ENCODE measurements at regions not wholly inside any gene's neighbourhood (a gene's known extent, or its start where the extent isn't known, plus 50 kb on each side); places are given as distances from the start of the nearest gene placed in this dataset.

DNA sequence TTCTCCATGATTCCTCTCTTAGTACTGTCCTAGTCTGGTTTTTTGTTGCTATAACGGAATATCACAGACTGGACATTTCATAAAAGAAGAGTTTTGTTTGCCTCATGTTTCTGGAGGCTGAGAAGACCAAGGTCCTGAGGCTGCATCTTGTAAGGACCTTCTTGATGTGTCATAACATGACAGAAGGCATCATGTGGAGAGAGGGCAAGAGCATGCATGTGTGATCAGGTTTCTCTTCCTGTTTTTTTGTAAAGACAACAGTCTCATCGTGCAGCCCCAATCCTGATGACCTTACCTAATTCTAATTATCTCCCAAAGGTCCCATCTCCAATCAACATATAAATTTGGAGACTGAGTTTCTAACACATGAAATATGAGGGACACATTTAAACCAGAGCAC is 108.4 kb downstream of the MSX2 start:
- TF ChIP-seq ZC3H10 (CRISPR knock-in tag; IDR thresholded peaks at IDR 0.05) (no peak), ZNF70 (CRISPR knock-in tag; IDR thresholded peaks at IDR 0.05) (no peak), ISL1 (CRISPR knock-in tag; IDR thresholded peaks at IDR 0.05) (no peak), ZNF8 (CRISPR knock-in tag; IDR thresholded peaks at IDR 0.05) (no peak)

GRCh38 chr5:174832025-174832424 is 107.6 kb downstream of the MSX2 start:
- no peak for ATAC-seq
- TF ChIP-seq SNAI2 (CRISPR knock-in tag; IDR thresholded peaks at IDR 0.05) = no peak

More for the DNA sequence above, 108.4 kb downstream of the MSX2 start:
- no peak for ATAC-seq

DNA sequence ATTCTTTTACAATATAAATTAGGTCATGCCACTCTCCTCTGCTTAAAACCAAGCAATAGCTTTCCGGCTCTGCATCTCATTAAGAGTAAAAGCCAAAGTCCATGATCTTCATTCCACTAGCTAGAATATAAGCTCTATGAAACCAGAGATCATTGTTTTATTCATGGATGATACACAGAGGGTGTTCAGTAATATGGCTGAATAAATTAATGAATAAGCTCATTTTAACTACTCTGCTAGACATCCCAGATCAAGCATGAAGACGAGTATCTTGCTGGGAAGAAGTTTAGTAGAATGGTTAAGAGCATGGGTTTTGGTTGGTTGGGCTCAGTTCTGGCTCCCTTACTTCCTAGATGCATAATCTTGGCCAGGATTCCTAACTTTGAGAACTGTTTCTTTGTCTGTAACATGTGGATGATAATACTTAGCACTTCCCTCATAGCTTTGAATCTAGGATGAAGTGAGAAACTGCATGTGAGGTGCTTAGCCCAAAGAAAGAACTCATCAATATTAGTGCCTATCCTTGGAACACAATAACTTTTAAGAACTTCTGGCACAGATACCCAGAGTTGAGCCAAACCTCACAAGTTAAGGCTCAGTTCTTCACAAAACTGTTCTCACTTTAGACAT is 106.8 kb downstream of the MSX2 start:
- no peak for ATAC-seq
- TF ChIP-seq PPARA (CRISPR knock-in tag; IDR thresholded peaks at IDR 0.05; ENCODE audit: borderline replicate concordance) (no peak), CSDC2 (CRISPR knock-in tag; IDR thresholded peaks at IDR 0.05) (no peak), POU6F1 (CRISPR knock-in tag; IDR thresholded peaks at IDR 0.05; ENCODE audit: borderline replicate concordance, low read depth) (no peak), ISL1 (CRISPR knock-in tag; IDR thresholded peaks at IDR 0.05) (no peak), ZNF8 (CRISPR knock-in tag; IDR thresholded peaks at IDR 0.05) (no peak), OSR1 (CRISPR knock-in tag; IDR thresholded peaks at IDR 0.05) (no peak), BACH2 (CRISPR knock-in tag; IDR thresholded peaks at IDR 0.05; ENCODE audit: borderline replicate concordance) (no peak), TOX (CRISPR knock-in tag; IDR thresholded peaks at IDR 0.05; ENCODE audit: borderline replicate concordance) (no peak), CREB5 (CRISPR knock-in tag; IDR thresholded peaks at IDR 0.05; ENCODE audit: low read depth) (no peak), ZC3H10 (CRISPR knock-in tag; IDR thresholded peaks at IDR 0.05) (no peak), ZFP3 (CRISPR knock-in tag; IDR thresholded peaks at IDR 0.05) (no peak), RARB (CRISPR knock-in tag; IDR thresholded peaks at IDR 0.05) (no peak), GLIS3 (CRISPR knock-in tag; IDR thresholded peaks at IDR 0.05) (no peak), SNAI2 (CRISPR knock-in tag; IDR thresholded peaks at IDR 0.05) (no peak), ESRRG (CRISPR knock-in tag; IDR thresholded peaks at IDR 0.05) (no peak)
- TF ChIP-seq, protein P1, sequence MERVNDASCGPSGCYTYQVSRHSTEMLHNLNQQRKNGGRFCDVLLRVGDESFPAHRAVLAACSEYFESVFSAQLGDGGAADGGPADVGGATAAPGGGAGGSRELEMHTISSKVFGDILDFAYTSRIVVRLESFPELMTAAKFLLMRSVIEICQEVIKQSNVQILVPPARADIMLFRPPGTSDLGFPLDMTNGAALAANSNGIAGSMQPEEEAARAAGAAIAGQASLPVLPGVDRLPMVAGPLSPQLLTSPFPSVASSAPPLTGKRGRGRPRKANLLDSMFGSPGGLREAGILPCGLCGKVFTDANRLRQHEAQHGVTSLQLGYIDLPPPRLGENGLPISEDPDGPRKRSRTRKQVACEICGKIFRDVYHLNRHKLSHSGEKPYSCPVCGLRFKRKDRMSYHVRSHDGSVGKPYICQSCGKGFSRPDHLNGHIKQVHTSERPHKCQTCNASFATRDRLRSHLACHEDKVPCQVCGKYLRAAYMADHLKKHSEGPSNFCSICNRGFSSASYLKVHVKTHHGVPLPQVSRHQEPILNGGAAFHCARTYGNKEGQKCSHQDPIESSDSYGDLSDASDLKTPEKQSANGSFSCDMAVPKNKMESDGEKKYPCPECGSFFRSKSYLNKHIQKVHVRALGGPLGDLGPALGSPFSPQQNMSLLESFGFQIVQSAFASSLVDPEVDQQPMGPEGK (CRISPR knock-in tag; IDR thresholded peaks at IDR 0.05; ENCODE audit: borderline replicate concordance) = no peak

DNA sequence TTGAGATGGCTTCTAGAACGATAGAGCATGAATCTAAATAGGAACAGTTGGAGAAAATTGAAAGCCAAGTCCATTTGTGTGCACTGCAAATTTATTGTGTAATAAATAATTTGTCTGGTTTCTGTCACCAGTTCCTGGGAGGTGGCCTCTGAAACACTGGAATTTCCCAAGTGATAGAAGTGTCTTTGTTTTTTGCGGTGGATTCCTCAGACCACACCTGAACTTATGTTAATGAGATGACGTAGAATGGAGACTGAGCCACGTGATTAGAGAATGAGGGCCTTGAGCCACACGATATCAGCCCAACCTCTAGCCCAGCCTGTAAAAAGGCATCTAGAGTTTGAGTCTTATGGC is 105.1 kb downstream of the MSX2 start:
- no peak for TF ChIP-seq ISL1 (CRISPR knock-in tag; IDR thresholded peaks at IDR 0.05)
- TF ChIP-seq, protein P2, sequence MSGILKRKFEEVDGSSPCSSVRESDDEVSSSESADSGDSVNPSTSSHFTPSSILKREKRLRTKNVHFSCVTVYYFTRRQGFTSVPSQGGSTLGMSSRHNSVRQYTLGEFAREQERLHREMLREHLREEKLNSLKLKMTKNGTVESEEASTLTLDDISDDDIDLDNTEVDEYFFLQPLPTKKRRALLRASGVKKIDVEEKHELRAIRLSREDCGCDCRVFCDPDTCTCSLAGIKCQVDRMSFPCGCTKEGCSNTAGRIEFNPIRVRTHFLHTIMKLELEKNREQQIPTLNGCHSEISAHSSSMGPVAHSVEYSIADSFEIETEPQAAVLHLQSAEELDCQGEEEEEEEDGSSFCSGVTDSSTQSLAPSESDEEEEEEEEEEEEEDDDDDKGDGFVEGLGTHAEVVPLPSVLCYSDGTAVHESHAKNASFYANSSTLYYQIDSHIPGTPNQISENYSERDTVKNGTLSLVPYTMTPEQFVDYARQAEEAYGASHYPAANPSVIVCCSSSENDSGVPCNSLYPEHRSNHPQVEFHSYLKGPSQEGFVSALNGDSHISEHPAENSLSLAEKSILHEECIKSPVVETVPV (CRISPR knock-in tag; IDR thresholded peaks at IDR 0.05) = no peak
- TF ChIP-seq ZNF70 (CRISPR knock-in tag; IDR thresholded peaks at IDR 0.05) = no peak
- TF ChIP-seq TCF4 (CRISPR knock-in tag; IDR thresholded peaks at IDR 0.05; ENCODE audit: borderline replicate concordance) = no peak
- TF ChIP-seq ZNF565 (CRISPR knock-in tag; conservative IDR thresholded peaks at IDR 0.05; ENCODE audit: low read depth) = no peak
- TF ChIP-seq TOX (CRISPR knock-in tag; IDR thresholded peaks at IDR 0.05; ENCODE audit: borderline replicate concordance) = no peak
- no peak for TF ChIP-seq POU6F1 (CRISPR knock-in tag; IDR thresholded peaks at IDR 0.05; ENCODE audit: borderline replicate concordance, low read depth)
- TF ChIP-seq PPARA (CRISPR knock-in tag; IDR thresholded peaks at IDR 0.05; ENCODE audit: borderline replicate concordance) = no peak
- no peak for TF ChIP-seq ZC3H10 (CRISPR knock-in tag; IDR thresholded peaks at IDR 0.05)
- no peak for TF ChIP-seq OSR1 (CRISPR knock-in tag; IDR thresholded peaks at IDR 0.05)
- TF ChIP-seq GLIS3 (CRISPR knock-in tag; IDR thresholded peaks at IDR 0.05) = no peak
- no peak for ATAC-seq
